Psoas muscle (tissue), 7 donors: ENCODE measurements at regions not wholly inside any gene's neighbourhood (a gene's known extent, or its start where the extent isn't known, plus 50 kb on each side); places are given as distances from the start of the nearest gene placed in this dataset.

Experiments
- ATAC-seq, 4 donors: fragments of 200-7000 bp; cut with Tn5 transposase; one replicate each; pipeline ENCODE4 v1.9.1; 2020; ENCODE audit warnings: moderate library complexity in 3 of 4, mild to moderate bottlenecking in 2 of 4
- DNase-seq, 2 donors: peaks; one replicate each; pipeline ENCODE4 v3.0.0-alpha.2; 2020
- H3K27ac ChIP-seq: fragments of 200-600 bp; one replicate; pipeline ENCODE4 v1.8.0; 2022
- H3K27me3 ChIP-seq, 3 donors: fragments of 200-600 bp in 1 of 3; one replicate each; pipeline versions ENCODE4 v1.6.1 to v1.8.0; 2013 to 2022; ENCODE audit warnings: low read length in 2 of 3, mild to moderate bottlenecking in 2 of 3, moderate library complexity in 1 of 3; ENCODE audit not compliant: insufficient read depth in 3 of 3
- H3K36me3 ChIP-seq, 2 donors: fragments of 200-600 bp in 1 of 2; one replicate each; pipeline versions ENCODE4 v1.6.1 to v1.8.0; 2013 to 2022; ENCODE audit warnings: low read depth in 1 of 2, mild to moderate bottlenecking in 1 of 2, moderate library complexity in 1 of 2; ENCODE audit not compliant: insufficient read depth in 1 of 2
- H3K4me1 ChIP-seq: fragments of 200-600 bp; one replicate; pipeline ENCODE4 v1.8.0; 2022
- H3K4me3 ChIP-seq: fragments of 200-600 bp; one replicate; pipeline ENCODE4 v1.8.0; 2022; ENCODE audit warnings: mild to moderate bottlenecking
- H3K9me3 ChIP-seq: fragments of 200-600 bp; one replicate; pipeline ENCODE4 v1.8.0; 2022
- WGBS, 3 donors: extraction: QIAGEN DNeasy Blood & Tissue Kit; methylation state at CpG; one replicate each; pipeline versions ENCODE4 v1.1.6 to v1.1.7; 2013; 5-methylcytosine and 5-hydroxymethylcytosine counted together
- intact Hi-C, 2 donors: fragments of 100-400 bp; cut with DNase I; formaldehyde crosslinking; loops; one replicate each; pipeline versions ENCODE4 v1.11.0 to v1.14.2; 2022
- TF ChIP-seq, protein P1 (sequence below): fragments of 200-600 bp; IDR thresholded peaks from one replicate; pipeline ENCODE4 v1.8.0; 2022; ENCODE audit warnings: antibody characterized with exemption
- donor health status: healthy with polysubstance abuse.
- donor health status: DM: no; HTN: no; CAD: no; lungs with moderate emphysema.
- donor health status: Bipolar disorder and iron deficiency.
- donor health status: healthy.
- donor health status: DM: yes; HTN: yes; CAD: no.
- donor health status: DM: no; HTN: no; CAD: no.
- donor health status: DM: yes; HTN: yes; CAD: no.

DNA sequence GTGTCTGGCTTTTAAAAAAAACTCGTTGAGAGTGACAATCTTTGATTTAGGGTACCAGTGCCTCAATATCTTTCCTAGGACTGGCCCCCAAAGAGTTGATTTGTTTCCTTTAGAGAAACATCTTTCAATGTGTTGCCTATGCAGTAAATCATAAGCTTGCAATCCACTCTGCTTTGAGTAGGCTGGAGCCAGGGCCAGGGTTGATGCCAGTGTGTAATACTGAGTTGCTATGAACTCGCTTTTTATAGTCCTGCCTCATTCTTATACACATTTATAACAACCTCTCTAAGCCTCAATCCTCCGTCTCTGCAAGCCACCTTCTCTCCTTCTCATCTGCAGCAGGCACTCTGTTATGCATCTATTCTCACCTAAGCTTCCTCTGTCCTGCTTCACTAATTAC, 674.9 kb upstream of the POM121L12 start:
- Histone ChIP-seq H3K4me1 (no peaks in the 10 kb centered on the region), H3K27me3 (no peaks in the 10 kb centered on the region), H3K9me3 (no peaks in the 10 kb centered on the region), H3K36me3 (no peaks in the 10 kb centered on the region), H3K27ac (no peak overlapping the region), H3K4me3 (no peak overlapping the region)
- WGBS, 3 donors, result 52 to 58% (median 56%) methylated on average over 3 of the region's 3 CpGs
- DNase-seq (no peak), ATAC-seq (no peak)
- intact Hi-C loops, result no loop called here
- TF ChIP-seq, protein P1, sequence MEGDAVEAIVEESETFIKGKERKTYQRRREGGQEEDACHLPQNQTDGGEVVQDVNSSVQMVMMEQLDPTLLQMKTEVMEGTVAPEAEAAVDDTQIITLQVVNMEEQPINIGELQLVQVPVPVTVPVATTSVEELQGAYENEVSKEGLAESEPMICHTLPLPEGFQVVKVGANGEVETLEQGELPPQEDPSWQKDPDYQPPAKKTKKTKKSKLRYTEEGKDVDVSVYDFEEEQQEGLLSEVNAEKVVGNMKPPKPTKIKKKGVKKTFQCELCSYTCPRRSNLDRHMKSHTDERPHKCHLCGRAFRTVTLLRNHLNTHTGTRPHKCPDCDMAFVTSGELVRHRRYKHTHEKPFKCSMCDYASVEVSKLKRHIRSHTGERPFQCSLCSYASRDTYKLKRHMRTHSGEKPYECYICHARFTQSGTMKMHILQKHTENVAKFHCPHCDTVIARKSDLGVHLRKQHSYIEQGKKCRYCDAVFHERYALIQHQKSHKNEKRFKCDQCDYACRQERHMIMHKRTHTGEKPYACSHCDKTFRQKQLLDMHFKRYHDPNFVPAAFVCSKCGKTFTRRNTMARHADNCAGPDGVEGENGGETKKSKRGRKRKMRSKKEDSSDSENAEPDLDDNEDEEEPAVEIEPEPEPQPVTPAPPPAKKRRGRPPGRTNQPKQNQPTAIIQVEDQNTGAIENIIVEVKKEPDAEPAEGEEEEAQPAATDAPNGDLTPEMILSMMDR, result no peak

DNA sequence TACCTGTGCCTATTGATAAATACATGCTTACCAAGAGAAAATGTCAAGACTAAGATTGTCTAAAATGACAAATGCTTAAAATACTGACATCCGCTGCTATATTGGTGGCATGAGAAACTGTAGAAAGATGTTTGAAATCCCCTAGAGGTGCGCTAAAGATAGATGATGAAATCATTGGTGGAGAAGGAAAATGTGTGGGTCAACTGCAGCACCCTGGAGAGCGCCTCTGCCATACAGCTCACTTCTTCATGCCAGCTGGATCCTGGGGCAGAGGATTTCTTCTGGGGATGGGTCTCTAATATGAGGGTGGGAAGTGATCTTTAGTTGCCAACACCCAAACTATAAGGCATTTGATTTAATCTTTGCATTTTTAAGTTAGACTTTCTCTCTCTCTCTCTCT, 680.4 kb upstream of the POM121L12 start:
- Histone ChIP-seq H3K36me3 (no peaks in the 10 kb centered on the region), H3K9me3 (no peaks in the 10 kb centered on the region), H3K27ac (no peak overlapping the region), H3K4me1 (no peaks in the 10 kb centered on the region), H3K27me3 (no peaks in the 10 kb centered on the region), H3K4me3 (no peak overlapping the region)
- TF ChIP-seq, protein P1, result no peak
- intact Hi-C loops, result no loop called here
- DNase-seq (no peak), ATAC-seq (no peak)
- WGBS, 3 donors, result 58 to 61% (median 61%) methylated on average over 3 of the region's 3 CpGs

DNA sequence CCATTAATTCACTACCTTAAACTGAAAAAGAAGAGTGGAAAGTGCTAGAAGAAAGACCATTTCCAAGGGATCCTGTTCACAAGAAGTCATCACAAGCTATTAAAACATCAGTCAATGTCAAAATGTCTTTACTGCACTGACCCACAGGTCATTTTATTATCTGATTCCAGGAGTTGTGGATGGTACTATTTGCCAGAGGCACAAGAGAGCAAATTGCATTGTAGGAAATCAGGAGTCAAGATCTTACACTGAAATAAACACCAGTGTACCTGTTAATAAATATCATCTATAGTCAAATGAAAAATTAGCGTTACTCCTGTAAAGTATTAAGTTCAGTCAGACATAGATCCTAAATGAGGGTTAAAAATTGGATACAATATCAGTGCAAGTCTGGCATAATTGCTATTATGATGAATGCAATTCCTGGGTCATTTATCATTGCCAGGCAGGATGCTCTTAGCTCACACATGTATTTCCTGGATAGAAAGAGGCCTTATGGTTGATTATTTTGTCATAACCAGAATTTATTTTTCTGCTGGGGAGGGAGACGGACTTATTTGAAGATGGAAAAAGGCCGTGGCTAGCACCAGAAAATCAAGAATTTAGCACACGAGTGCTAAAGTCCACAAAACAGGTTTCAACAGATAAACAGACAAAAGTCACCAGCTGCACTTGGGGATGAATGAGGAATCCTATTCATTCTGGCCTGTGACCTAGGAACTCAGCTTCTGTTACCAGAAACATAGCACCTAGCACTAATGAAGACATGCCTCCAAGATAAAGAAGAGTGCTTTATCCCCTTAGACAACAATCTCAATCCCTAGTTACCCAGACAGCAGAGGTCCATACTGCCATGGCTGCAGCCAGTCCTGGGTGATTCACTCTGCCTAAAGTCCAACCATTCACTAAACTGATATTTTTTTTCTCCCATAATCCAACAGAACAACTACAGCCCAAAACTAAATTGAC, 683.1 kb upstream of the POM121L12 start:
- TF ChIP-seq, protein P1, result no peak
- ATAC-seq (no peak), DNase-seq (no peak)
- Histone ChIP-seq H3K4me3 (no peak overlapping the region), H3K27me3 (no peaks in the 10 kb centered on the region), H3K36me3 (no peaks in the 10 kb centered on the region), H3K9me3 (no peaks in the 10 kb centered on the region), H3K4me1 (no peaks in the 10 kb centered on the region), H3K27ac (no peak overlapping the region)
- intact Hi-C loops, result no loop called here
- 52 to 57% (median 56%) methylated on average over 4 of the region's 4 CpGs for WGBS, 3 donors

GRCh38 chr7:52344015-52344414, 691.4 kb upstream of the POM121L12 start:
- ATAC-seq, result no peak
- Histone ChIP-seq H3K4me1 (no peaks in the 10 kb centered on the region), H3K27ac (no peak overlapping the region), H3K4me3 (no peak overlapping the region), H3K36me3 (no peaks in the 10 kb centered on the region), H3K27me3 (no peaks in the 10 kb centered on the region), H3K9me3 (no peaks in the 10 kb centered on the region)
- no peak for DNase-seq
- 76 to 86% (median 77%) methylated on average over 2 of the region's 2 CpGs for WGBS, 3 donors
- intact Hi-C loops, result no loop called here
- TF ChIP-seq, protein P1, result no peak
